ENCODE measurements at regions not wholly inside any gene's neighbourhood (a gene's known extent, or its start where the extent isn't known, plus 50 kb on each side); places are given as distances from the start of the nearest gene placed in this dataset.

GRCh38 chr4:29085748-29086147 lies 1634.4 kb upstream of the PCDH7 start:
- Histone ChIP-seq H3K9ac (ENCODE audit: control insufficient read depth, insufficient read depth, low read length) (no peak overlapping the region), H3K27me3 (replicated peaks in 1 of 2; ENCODE audit: control insufficient read depth in 2 of 2, insufficient read depth in 2 of 2, low read length in 1 of 2) (no peaks in the 10 kb centered on the region), H3K9me3 (replicated peaks; ENCODE audit: control insufficient read depth, insufficient read depth, low read length) (no peaks in the 10 kb centered on the region), H3K36me3 (ENCODE audit: control insufficient read depth in 2 of 2, insufficient read depth in 2 of 2, low read length in 1 of 2) (no peaks in the 10 kb centered on the region), H3K4me3 (no peak overlapping the region), H2AFZ (ENCODE audit: control insufficient read depth, low read depth, low read length) (no peak overlapping the region), H3K4me1 (ENCODE audit: control insufficient read depth, insufficient read depth, low read length) (no peaks in the 10 kb centered on the region), H3K4me2 (ENCODE audit: control insufficient read depth, insufficient read depth) (no peak overlapping the region), H3K27ac (ENCODE audit: control insufficient read depth, insufficient read depth) (no peak overlapping the region), H4K20me1 (ENCODE audit: control insufficient read depth, insufficient read depth) (no peaks in the 10 kb centered on the region), H3K79me2 (ENCODE audit: control insufficient read depth, insufficient read depth, low read length) (no peaks in the 10 kb centered on the region)
- TF ChIP-seq SREBF2 (IDR thresholded peaks at IDR 0.05; ENCODE audit: low read length) (no peak), ATF7 (IDR thresholded peaks at IDR 0.05; ENCODE audit: low read depth) (peak; percentile 47; the same call in 1 of the 2 replicates), PAX5 (IDR thresholded peaks at IDR 0.05; ENCODE audit: borderline replicate concordance, low read depth, low read length) (no peak)
- no peak for DNase-seq (ENCODE audit: low read depth, low spot score)
- SMC1A ChIA-PET (ENCODE audit: uncharacterized antibody, unreplicated experiment) = no interaction called here
- BruUV-seq (replicated peaks) = no TSS peak
- 28% methylated on average over 4 of the region's 4 CpGs for WGBS (ENCODE audit: insufficient coverage, insufficient replicate concordance, low lambda C conversion rate, missing lambda C conversion rate)
- in situ Hi-C loops (cut with MboI) (no loop called here), intact Hi-C loops (cut with micrococcal nuclease; ENCODE audit: unreplicated experiment) (no loop called here)
- CTCF ChIA-PET = interaction anchor here (1.0 to 1.3 kb wide), 2 partner anchors 9 to 11 kb away, joined by 3 read pairs; no protein-coding TSS in a partner anchor
- RAD21 ChIA-PET (ENCODE audit: unreplicated experiment) = no interaction called here
- ATAC-seq = no peak
- no peak for FAIRE-seq
- POLR2A ChIA-PET = no interaction called here

DNA sequence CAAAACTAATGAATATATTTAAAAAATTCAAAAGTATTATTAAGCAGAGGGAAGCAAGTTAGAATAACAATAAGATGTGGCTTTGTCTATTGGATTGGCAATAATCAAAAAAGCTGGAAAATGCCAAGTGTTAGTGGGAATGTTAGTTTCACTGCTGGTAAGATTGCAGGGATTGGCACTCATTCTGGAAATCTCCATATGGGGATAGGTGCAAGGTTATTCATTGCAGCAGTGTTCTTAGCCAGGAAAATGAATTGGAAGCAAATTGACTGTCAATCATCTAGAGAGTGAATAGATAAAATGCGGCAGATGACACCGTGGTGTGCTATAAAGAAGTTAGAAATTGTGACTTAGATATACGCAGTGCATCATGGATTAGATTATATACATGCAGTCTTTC lies 1615.5 kb upstream of the PCDH7 start:
- ChIA-PET SMC1A (ENCODE audit: uncharacterized antibody, unreplicated experiment) (no interaction called here), RAD21 (ENCODE audit: unreplicated experiment) (no interaction called here), CTCF (no interaction called here), POLR2A (no interaction called here)
- Histone ChIP-seq H3K36me3 (ENCODE audit: control insufficient read depth in 2 of 2, insufficient read depth in 2 of 2, low read length in 1 of 2) (no peaks in the 10 kb centered on the region), H3K9me3 (replicated peaks; ENCODE audit: control insufficient read depth, insufficient read depth, low read length) (no peaks in the 10 kb centered on the region), H3K9ac (ENCODE audit: control insufficient read depth, insufficient read depth, low read length) (no peak overlapping the region), H3K4me1 (ENCODE audit: control insufficient read depth, insufficient read depth, low read length) (no peaks in the 10 kb centered on the region), H3K27ac (ENCODE audit: control insufficient read depth, insufficient read depth) (no peak overlapping the region), H3K4me2 (ENCODE audit: control insufficient read depth, insufficient read depth) (no peak overlapping the region), H2AFZ (ENCODE audit: control insufficient read depth, low read depth, low read length) (no peak overlapping the region), H4K20me1 (ENCODE audit: control insufficient read depth, insufficient read depth) (no peaks in the 10 kb centered on the region), H3K4me3 (no peak overlapping the region), H3K27me3 (replicated peaks in 1 of 2; ENCODE audit: control insufficient read depth in 2 of 2, insufficient read depth in 2 of 2, low read length in 1 of 2) (no peaks in the 10 kb centered on the region), H3K79me2 (ENCODE audit: control insufficient read depth, insufficient read depth, low read length) (no peaks in the 10 kb centered on the region)
- in situ Hi-C loops (cut with MboI) = no loop called here
- WGBS (ENCODE audit: insufficient coverage, insufficient replicate concordance, low lambda C conversion rate, missing lambda C conversion rate) = 90% methylated on average over 3 of the region's 3 CpGs
- FAIRE-seq (no peak), ATAC-seq (no peak), DNase-seq (ENCODE audit: low read depth, low spot score) (no peak)
- intact Hi-C loops (cut with micrococcal nuclease; ENCODE audit: unreplicated experiment) = no loop called here
- no TSS peak for BruUV-seq (replicated peaks)
- TF ChIP-seq CBX3 (IDR thresholded peaks at IDR 0.05; ENCODE audit: borderline replicate concordance, low read depth) = no peak
- no peak for TF ChIP-seq ZNF217 (IDR thresholded peaks at IDR 0.05)
- TF ChIP-seq RELA (IDR thresholded peaks at IDR 0.05; ENCODE audit: borderline replicate concordance, partially characterized antibody) = no peak
- no peak for TF ChIP-seq BCL3 (IDR thresholded peaks at IDR 0.05; ENCODE audit: borderline replicate concordance, insufficient read depth, low read depth, low read length, poor library complexity, severe bottlenecking)
- no peak for TF ChIP-seq MYC (IDR thresholded peaks at IDR 0.05; ENCODE audit: insufficient read depth, insufficient read length, insufficient replicate concordance, low read length, severe bottlenecking)
- TF ChIP-seq ZZZ3 (IDR thresholded peaks at IDR 0.05; ENCODE audit: control insufficient read depth, insufficient read length, low read depth) = no peak
- TF ChIP-seq CHD2 (IDR thresholded peaks at IDR 0.05; ENCODE audit: borderline replicate concordance, low read depth, low read length) = no peak
- TF ChIP-seq ASH2L (IDR thresholded peaks at IDR 0.05; ENCODE audit: borderline replicate concordance, low read depth) = no peak
- no peak for TF ChIP-seq CREM (IDR thresholded peaks at IDR 0.05; ENCODE audit: low read depth)
- TF ChIP-seq PAX8 (IDR thresholded peaks at IDR 0.05) = no peak
- TF ChIP-seq JUND (IDR thresholded peaks at IDR 0.05; ENCODE audit: low read depth, low read length) = no peak
- TF ChIP-seq RFX5 (IDR thresholded peaks at IDR 0.05; ENCODE audit: low read depth, low read length) = no peak
- no peak for TF ChIP-seq BACH1 (IDR thresholded peaks at IDR 0.05; ENCODE audit: borderline replicate concordance)
- TF ChIP-seq BCLAF1 (IDR thresholded peaks at IDR 0.05) = no peak

Measured in GM12878 (cell line).